ENCODE measurements at regions not wholly inside any gene's neighbourhood (a gene's known extent, or its start where the extent isn't known, plus 50 kb on each side); places are given as distances from the start of the nearest gene placed in this dataset.

DNA sequence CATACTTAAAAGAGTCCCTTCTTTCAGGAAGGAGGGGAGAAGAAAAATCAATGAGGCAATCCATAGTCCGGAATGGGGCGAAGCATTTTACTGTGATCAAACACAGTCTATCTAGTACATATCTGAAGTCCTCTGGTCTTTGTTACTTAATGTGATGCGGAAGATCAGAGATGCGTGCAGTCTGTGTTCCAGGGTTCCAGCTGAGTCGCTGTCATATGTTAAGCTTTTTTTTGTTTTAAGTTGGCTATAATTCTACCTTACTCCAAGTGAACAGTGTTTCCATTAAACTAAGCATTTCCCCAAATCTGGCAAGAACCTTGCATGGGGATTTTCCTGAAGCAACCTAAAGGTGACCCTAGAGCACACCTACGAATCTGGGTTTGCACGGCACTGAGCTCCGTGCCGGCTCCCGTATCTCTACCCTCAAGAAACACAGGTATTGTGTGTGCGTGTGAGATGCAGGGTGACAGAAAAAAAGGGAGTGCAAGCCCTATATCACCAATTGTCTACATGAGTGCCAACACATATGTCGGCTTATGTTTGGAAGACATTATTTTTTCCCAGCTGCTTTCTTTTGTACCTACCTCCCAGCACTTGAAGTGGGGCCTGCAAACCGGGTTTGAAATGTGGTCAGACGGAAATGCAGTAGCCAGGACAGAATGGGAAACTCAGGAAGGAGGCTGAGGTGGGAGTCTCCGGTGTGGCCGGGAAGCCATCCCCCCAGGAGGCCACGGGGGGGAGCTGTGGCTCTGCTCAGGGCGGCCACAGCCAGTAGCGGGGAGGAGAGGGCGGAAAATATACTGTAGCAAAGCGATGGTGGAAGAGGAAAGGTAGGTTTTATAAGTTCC is 435.8 kb upstream of the MGMT start:
- FAIRE-seq (no peak), DNase-seq (ENCODE audit: low read depth) (peak; percentile 4)
- Histone ChIP-seq H3K36me3 (ENCODE audit: control insufficient read depth, insufficient read depth, low read length) (no peaks in the 10 kb centered on the region), H3K4me3 (ENCODE audit: low read depth, low read length) (no peak overlapping the region), H3K27me3 (ENCODE audit: control insufficient read depth, insufficient read depth, low read length) (no peaks in the 10 kb centered on the region)
- TF ChIP-seq, protein P1, sequence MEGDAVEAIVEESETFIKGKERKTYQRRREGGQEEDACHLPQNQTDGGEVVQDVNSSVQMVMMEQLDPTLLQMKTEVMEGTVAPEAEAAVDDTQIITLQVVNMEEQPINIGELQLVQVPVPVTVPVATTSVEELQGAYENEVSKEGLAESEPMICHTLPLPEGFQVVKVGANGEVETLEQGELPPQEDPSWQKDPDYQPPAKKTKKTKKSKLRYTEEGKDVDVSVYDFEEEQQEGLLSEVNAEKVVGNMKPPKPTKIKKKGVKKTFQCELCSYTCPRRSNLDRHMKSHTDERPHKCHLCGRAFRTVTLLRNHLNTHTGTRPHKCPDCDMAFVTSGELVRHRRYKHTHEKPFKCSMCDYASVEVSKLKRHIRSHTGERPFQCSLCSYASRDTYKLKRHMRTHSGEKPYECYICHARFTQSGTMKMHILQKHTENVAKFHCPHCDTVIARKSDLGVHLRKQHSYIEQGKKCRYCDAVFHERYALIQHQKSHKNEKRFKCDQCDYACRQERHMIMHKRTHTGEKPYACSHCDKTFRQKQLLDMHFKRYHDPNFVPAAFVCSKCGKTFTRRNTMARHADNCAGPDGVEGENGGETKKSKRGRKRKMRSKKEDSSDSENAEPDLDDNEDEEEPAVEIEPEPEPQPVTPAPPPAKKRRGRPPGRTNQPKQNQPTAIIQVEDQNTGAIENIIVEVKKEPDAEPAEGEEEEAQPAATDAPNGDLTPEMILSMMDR (IDR thresholded peaks at IDR 0.05; ENCODE audit: insufficient read depth, low read length, severe bottlenecking): peak; percentile 73

DNA sequence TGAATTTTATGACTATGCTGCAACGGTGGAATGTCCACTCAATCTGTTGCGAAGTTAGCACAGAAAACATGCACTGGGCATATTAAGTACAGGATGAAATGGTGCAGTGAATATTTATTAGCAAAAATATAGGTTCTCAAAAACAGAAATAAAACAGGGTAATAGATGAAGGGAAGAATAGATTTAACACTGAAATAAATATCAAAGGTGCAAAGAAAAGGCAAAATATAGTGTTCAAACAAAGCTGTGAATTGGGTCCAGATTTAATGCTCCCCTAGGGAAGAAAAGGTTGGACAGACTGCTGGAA is 435.2 kb upstream of the MGMT start:
- TF ChIP-seq, protein P1 (IDR thresholded peaks at IDR 0.05; ENCODE audit: insufficient read depth, low read length, severe bottlenecking): no peak
- FAIRE-seq: no peak
- no peak overlapping the region for H3K4me3 ChIP-seq (ENCODE audit: low read depth, low read length)

DNA sequence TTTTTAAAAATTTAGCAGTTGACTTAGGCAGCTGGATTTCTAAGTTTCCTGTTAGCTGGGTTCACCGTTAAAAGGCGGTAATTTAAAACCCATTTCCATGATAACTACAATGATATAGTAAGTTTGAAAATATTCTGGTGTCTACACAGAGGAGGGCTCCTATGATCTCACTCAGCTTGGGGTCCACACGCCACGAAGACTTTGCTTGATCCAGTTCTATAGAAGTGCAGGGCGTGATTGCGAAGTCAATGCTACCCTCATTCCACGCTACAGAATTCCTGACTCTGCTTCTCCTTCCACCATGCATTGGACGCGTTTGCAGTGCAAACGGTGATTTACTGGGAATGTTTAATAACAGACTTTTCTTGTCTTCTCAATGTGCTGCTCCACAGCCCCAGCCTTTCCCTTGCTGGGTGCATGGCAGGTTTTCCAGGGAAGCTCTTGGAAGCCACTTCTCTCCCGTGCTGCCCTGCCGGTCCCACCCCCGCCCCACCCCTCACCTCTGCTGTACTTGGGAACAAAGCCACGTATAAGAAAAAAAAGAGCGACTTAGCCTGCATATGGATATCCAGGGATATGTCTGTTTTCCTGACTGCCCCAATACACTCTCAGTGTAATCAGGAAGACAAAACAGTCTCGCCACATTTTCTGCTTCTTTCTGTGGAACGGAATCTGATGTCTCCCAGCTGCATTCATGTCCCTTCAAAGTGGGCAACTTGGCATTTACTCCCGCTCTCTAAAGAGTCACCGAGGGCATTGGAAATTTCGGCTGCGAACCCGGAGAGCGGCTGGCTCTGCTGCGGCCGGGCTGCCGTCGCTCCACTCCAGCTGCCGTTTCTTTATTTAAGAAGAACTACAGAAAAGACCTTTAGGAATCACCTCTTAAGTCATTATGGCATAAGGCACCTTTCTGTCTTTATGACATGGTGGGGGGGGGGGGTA is 434.4 kb upstream of the MGMT start:
- DNase-seq (ENCODE audit: low read depth): no peak
- TF ChIP-seq, protein P1 (IDR thresholded peaks at IDR 0.05; ENCODE audit: insufficient read depth, low read length, severe bottlenecking): no peak
- H3K36me3 ChIP-seq (ENCODE audit: control insufficient read depth, insufficient read depth, low read length): no peaks in the 10 kb centered on the region
- H3K27me3 ChIP-seq (ENCODE audit: control insufficient read depth, insufficient read depth, low read length): no peaks in the 10 kb centered on the region
- H3K4me3 ChIP-seq (ENCODE audit: low read depth, low read length): no peak overlapping the region
- FAIRE-seq: no peak

More for the DNA sequence above, 435.2 kb upstream of the MGMT start:
- no peaks in the 10 kb centered on the region for H3K36me3 ChIP-seq (ENCODE audit: control insufficient read depth, insufficient read depth, low read length)
- no peak for DNase-seq (ENCODE audit: low read depth)
- H3K27me3 ChIP-seq (ENCODE audit: control insufficient read depth, insufficient read depth, low read length): no peaks in the 10 kb centered on the region

DNA sequence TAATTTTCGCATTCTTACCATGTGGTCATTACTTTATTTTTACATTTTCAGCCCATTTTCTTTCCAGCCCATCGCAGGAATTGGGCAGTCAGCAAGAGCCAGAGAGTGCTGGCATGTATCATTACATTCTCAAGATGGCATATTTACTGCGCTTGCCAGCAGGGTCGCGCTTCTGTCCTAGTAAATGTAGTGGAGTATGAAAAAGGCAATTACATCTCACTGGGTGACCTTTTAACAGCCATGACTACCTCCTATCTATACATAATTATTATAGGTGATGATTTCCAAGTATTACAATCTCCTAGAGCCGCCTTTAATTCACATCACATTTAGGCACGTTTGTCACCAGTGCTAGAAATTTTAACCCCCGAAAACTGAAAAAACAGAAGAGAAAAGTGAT is 433.7 kb upstream of the MGMT start:
- no peaks in the 10 kb centered on the region for H3K27me3 ChIP-seq (ENCODE audit: control insufficient read depth, insufficient read depth, low read length)
- DNase-seq (ENCODE audit: low read depth) (no peak), FAIRE-seq (no peak)
- no peak overlapping the region for H3K4me3 ChIP-seq (ENCODE audit: low read depth, low read length)
- H3K36me3 ChIP-seq (ENCODE audit: control insufficient read depth, insufficient read depth, low read length): no peaks in the 10 kb centered on the region
- TF ChIP-seq, protein P1 (IDR thresholded peaks at IDR 0.05; ENCODE audit: insufficient read depth, low read length, severe bottlenecking): no peak

DNA sequence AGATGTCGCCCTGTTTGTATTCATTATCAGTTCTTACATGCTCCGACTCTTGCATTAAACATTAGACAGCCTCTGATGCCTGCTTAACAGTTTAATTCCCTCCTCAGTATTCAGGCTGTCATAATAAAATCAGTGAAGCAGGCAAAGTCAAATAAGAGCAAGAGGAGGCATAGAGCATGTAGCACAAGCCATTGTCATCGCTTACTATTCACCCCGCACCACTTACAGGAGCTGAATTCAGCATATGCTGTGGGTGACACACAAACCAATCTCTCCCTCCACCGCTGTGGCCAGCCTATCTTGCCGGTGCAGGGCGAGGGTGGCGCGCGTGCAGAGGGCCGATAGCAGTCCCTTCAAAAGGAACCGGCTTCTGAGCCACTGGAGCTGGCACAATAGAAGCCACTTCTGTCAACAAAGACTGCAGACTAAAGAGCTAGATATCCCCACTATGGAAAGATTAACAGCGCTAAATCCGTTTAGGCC is 433.2 kb upstream of the MGMT start:
- no peaks in the 10 kb centered on the region for H3K36me3 ChIP-seq (ENCODE audit: control insufficient read depth, insufficient read depth, low read length)
- FAIRE-seq: no peak
- no peak for DNase-seq (ENCODE audit: low read depth)
- no peaks in the 10 kb centered on the region for H3K27me3 ChIP-seq (ENCODE audit: control insufficient read depth, insufficient read depth, low read length)
- TF ChIP-seq, protein P1 (IDR thresholded peaks at IDR 0.05; ENCODE audit: insufficient read depth, low read length, severe bottlenecking): no peak
- H3K4me3 ChIP-seq (ENCODE audit: low read depth, low read length): no peak overlapping the region

Measured in bronchial epithelial cell (primary cell).